ENCODE measurements at regions not wholly inside any gene's neighbourhood (a gene's known extent, or its start where the extent isn't known, plus 50 kb on each side); places are given as distances from the start of the nearest gene placed in this dataset.

GRCh38 chr2:147110317-147110716 is 734.5 kb upstream of the ACVR2A start:
- no peak overlapping the region for H3K9ac ChIP-seq (ENCODE audit: low read depth, low read length)
- no peaks in the 10 kb centered on the region for H3K9me3 ChIP-seq (ENCODE audit: control insufficient read depth, insufficient read depth, low read length)
- H3K4me1 ChIP-seq (ENCODE audit: insufficient read depth, low read length), result no peaks in the 10 kb centered on the region
- H3K36me3 ChIP-seq (ENCODE audit: insufficient read depth, low read length), result no peaks in the 10 kb centered on the region

GRCh38 chr2:147109291-147109690 is 735.5 kb upstream of the ACVR2A start:
- no peaks in the 10 kb centered on the region for H3K9me3 ChIP-seq (ENCODE audit: control insufficient read depth, insufficient read depth, low read length)
- H3K4me1 ChIP-seq (ENCODE audit: insufficient read depth, low read length), result no peaks in the 10 kb centered on the region
- no peaks in the 10 kb centered on the region for H3K36me3 ChIP-seq (ENCODE audit: insufficient read depth, low read length)
- no peak overlapping the region for H3K9ac ChIP-seq (ENCODE audit: low read depth, low read length)

GRCh38 chr2:147108548-147108947 is 736.3 kb upstream of the ACVR2A start:
- Histone ChIP-seq H3K9ac (ENCODE audit: low read depth, low read length) (no peak overlapping the region), H3K9me3 (ENCODE audit: control insufficient read depth, insufficient read depth, low read length) (no peaks in the 10 kb centered on the region), H3K36me3 (ENCODE audit: insufficient read depth, low read length) (no peaks in the 10 kb centered on the region), H3K4me1 (ENCODE audit: insufficient read depth, low read length) (no peaks in the 10 kb centered on the region)

GRCh38 chr2:147101941-147102790 is 742.7 kb upstream of the ACVR2A start:
- Histone ChIP-seq H3K36me3 (ENCODE audit: insufficient read depth, low read length) (no peaks in the 10 kb centered on the region), H3K9me3 (ENCODE audit: control insufficient read depth, insufficient read depth, low read length) (no peaks in the 10 kb centered on the region), H3K4me1 (ENCODE audit: insufficient read depth, low read length) (no peaks in the 10 kb centered on the region)

GRCh38 chr2:147100406-147101035 is 744.3 kb upstream of the ACVR2A start:
- Histone ChIP-seq H3K9ac (ENCODE audit: low read depth, low read length) (no peak overlapping the region), H3K36me3 (ENCODE audit: insufficient read depth, low read length) (no peaks in the 10 kb centered on the region), H3K9me3 (ENCODE audit: control insufficient read depth, insufficient read depth, low read length) (no peaks in the 10 kb centered on the region), H3K4me1 (ENCODE audit: insufficient read depth, low read length) (no peaks in the 10 kb centered on the region)

More at GRCh38 chr2:147101941-147102790, 742.7 kb upstream of the ACVR2A start:
- no peak overlapping the region for H3K9ac ChIP-seq (ENCODE audit: low read depth, low read length)

- H3K9ac ChIP-seq (ENCODE audit: low read depth, low read length), result no peak overlapping the region
- peaks cover 2% of the 10 kb centered on the region; the same call in 1 of the 2 replicates for H3K4me1 ChIP-seq (ENCODE audit: insufficient read depth, low read length)
Observed at GRCh38 chr2:147099845-147100244, 745.0 kb upstream of the ACVR2A start.

GRCh38 chr2:147098940-147099339 is 745.9 kb upstream of the ACVR2A start:
- Histone ChIP-seq H3K9ac (ENCODE audit: low read depth, low read length) (no peak overlapping the region), H3K9me3 (ENCODE audit: control insufficient read depth, insufficient read depth, low read length) (no peaks in the 10 kb centered on the region), H3K4me1 (ENCODE audit: insufficient read depth, low read length) (peaks cover 10% of the 10 kb centered on the region), H3K36me3 (ENCODE audit: insufficient read depth, low read length) (no peaks in the 10 kb centered on the region)

More at GRCh38 chr2:147099845-147100244, 745.0 kb upstream of the ACVR2A start:
- Histone ChIP-seq H3K9me3 (ENCODE audit: control insufficient read depth, insufficient read depth, low read length) (no peaks in the 10 kb centered on the region), H3K36me3 (ENCODE audit: insufficient read depth, low read length) (no peaks in the 10 kb centered on the region)

GRCh38 chr2:147097747-147098146 is 747.1 kb upstream of the ACVR2A start:
- Histone ChIP-seq H3K9me3 (ENCODE audit: control insufficient read depth, insufficient read depth, low read length) (no peaks in the 10 kb centered on the region), H3K36me3 (ENCODE audit: insufficient read depth, low read length) (no peaks in the 10 kb centered on the region), H3K9ac (ENCODE audit: low read depth, low read length) (no peak overlapping the region), H3K4me1 (ENCODE audit: insufficient read depth, low read length) (peaks cover 14% of the 10 kb centered on the region)

- Histone ChIP-seq H3K4me1 (ENCODE audit: insufficient read depth, low read length) (peaks cover 14% of the 10 kb centered on the region), H3K9me3 (ENCODE audit: control insufficient read depth, insufficient read depth, low read length) (no peaks in the 10 kb centered on the region), H3K9ac (ENCODE audit: low read depth, low read length) (no peak overlapping the region), H3K36me3 (ENCODE audit: insufficient read depth, low read length) (no peaks in the 10 kb centered on the region)
Observed at GRCh38 chr2:147096671-147097070, 748.2 kb upstream of the ACVR2A start.

- H3K9me3 ChIP-seq (ENCODE audit: control insufficient read depth, insufficient read depth, low read length), result no peaks in the 10 kb centered on the region
- no peaks in the 10 kb centered on the region for H3K36me3 ChIP-seq (ENCODE audit: insufficient read depth, low read length)
- H3K9ac ChIP-seq (ENCODE audit: low read depth, low read length), result no peak overlapping the region
- peaks cover 14% of the 10 kb centered on the region for H3K4me1 ChIP-seq (ENCODE audit: insufficient read depth, low read length)
Observed at GRCh38 chr2:147095376-147095775, 749.5 kb upstream of the ACVR2A start.

GRCh38 chr2:147094077-147094476 is 750.8 kb upstream of the ACVR2A start:
- Histone ChIP-seq H3K36me3 (ENCODE audit: insufficient read depth, low read length) (no peaks in the 10 kb centered on the region), H3K9me3 (ENCODE audit: control insufficient read depth, insufficient read depth, low read length) (no peaks in the 10 kb centered on the region), H3K9ac (ENCODE audit: low read depth, low read length) (no peak overlapping the region), H3K4me1 (ENCODE audit: insufficient read depth, low read length) (peaks cover 14% of the 10 kb centered on the region)

GRCh38 chr2:147092266-147092665 is 752.6 kb upstream of the ACVR2A start:
- Histone ChIP-seq H3K36me3 (ENCODE audit: insufficient read depth, low read length) (no peaks in the 10 kb centered on the region), H3K9ac (ENCODE audit: low read depth, low read length) (no peak overlapping the region), H3K4me1 (ENCODE audit: insufficient read depth, low read length) (peaks cover 14% of the 10 kb centered on the region), H3K9me3 (ENCODE audit: control insufficient read depth, insufficient read depth, low read length) (no peaks in the 10 kb centered on the region)

- H3K36me3 ChIP-seq (ENCODE audit: insufficient read depth, low read length), result no peaks in the 10 kb centered on the region
- no peaks in the 10 kb centered on the region for H3K9me3 ChIP-seq (ENCODE audit: control insufficient read depth, insufficient read depth, low read length)
- peaks cover 14% of the 10 kb centered on the region for H3K4me1 ChIP-seq (ENCODE audit: insufficient read depth, low read length)
- no peak overlapping the region for H3K9ac ChIP-seq (ENCODE audit: low read depth, low read length)
Observed at GRCh38 chr2:147091448-147091847, 753.4 kb upstream of the ACVR2A start.

GRCh38 chr2:147088871-147089270 is 756.0 kb upstream of the ACVR2A start:
- peaks cover 3% of the 10 kb centered on the region; the same call in 1 of the 2 replicates for H3K4me1 ChIP-seq (ENCODE audit: insufficient read depth, low read length)
- H3K9ac ChIP-seq (ENCODE audit: low read depth, low read length), result no peak overlapping the region

GRCh38 chr2:147086715-147087114 is 758.1 kb upstream of the ACVR2A start:
- Histone ChIP-seq H3K9me3 (ENCODE audit: control insufficient read depth, insufficient read depth, low read length) (no peaks in the 10 kb centered on the region), H3K4me1 (ENCODE audit: insufficient read depth, low read length) (no peaks in the 10 kb centered on the region), H3K36me3 (ENCODE audit: insufficient read depth, low read length) (no peaks in the 10 kb centered on the region)

More at GRCh38 chr2:147088871-147089270, 756.0 kb upstream of the ACVR2A start:
- H3K9me3 ChIP-seq (ENCODE audit: control insufficient read depth, insufficient read depth, low read length), result no peaks in the 10 kb centered on the region
- no peaks in the 10 kb centered on the region for H3K36me3 ChIP-seq (ENCODE audit: insufficient read depth, low read length)

More at GRCh38 chr2:147086715-147087114, 758.1 kb upstream of the ACVR2A start:
- no peak overlapping the region for H3K9ac ChIP-seq (ENCODE audit: low read depth, low read length)
